MCF 10A (cell line): ENCODE measurements at regions not wholly inside any gene's neighbourhood (a gene's known extent, or its start where the extent isn't known, plus 50 kb on each side); places are given as distances from the start of the nearest gene placed in this dataset.

Experiments used
- BruUV-seq: library from RNA; stranded (reverse); fragments of 400-500 nt; replicated peaks from 2 replicates; lab custom pipeline; 2021; lab: Mats Ljungman, UMichigan
- CTCF ChIA-PET: fragments of 300-600 bp; sonication (Branson Sonifier 250); formaldehyde crosslinking; extraction: SDS; loops from one replicate; lab custom pipeline; 2021; ENCODE audit warnings: antibody characterized with exemption, inconsistent platforms; lab: Yijun Ruan, JAX
- POLR2A ChIA-PET: fragments of 300-600, 350-650 bp; sonication (Branson Sonifier 250); formaldehyde crosslinking; extraction: SDS; loops from one replicate; lab custom pipeline; 2020; ENCODE audit warnings: antibody characterized with exemption, inconsistent platforms; lab: Yijun Ruan, JAX
- DNase-seq: peaks from one replicate; pipeline ENCODE4 v3.0.0-alpha.2; 2018; ENCODE audit not compliant: unreplicated experiment
- H3K27ac Mint-ChIP-seq: one replicate; pipeline ENCODE4 v1.8.0; 2022; ENCODE audit warnings: mild to moderate bottlenecking, low read depth, mixed read lengths; ENCODE audit not compliant: unreplicated experiment
- H3K27me3 Mint-ChIP-seq: one replicate; pipeline ENCODE4 v1.8.0; 2022; ENCODE audit warnings: mixed read lengths; ENCODE audit not compliant: insufficient read depth, unreplicated experiment
- H3K36me3 Mint-ChIP-seq: one replicate; pipeline ENCODE4 v1.8.0; 2022; ENCODE audit warnings: mild to moderate bottlenecking, moderate library complexity, mixed read lengths; ENCODE audit not compliant: insufficient read depth, unreplicated experiment
- H3K4me1 Mint-ChIP-seq: one replicate; pipeline ENCODE4 v1.8.0; 2022; ENCODE audit warnings: mixed read lengths; ENCODE audit not compliant: insufficient read depth, unreplicated experiment
- H3K4me3 Mint-ChIP-seq: one replicate; pipeline ENCODE4 v1.8.0; 2022; ENCODE audit warnings: mild to moderate bottlenecking, moderate library complexity, mixed read lengths; ENCODE audit not compliant: unreplicated experiment
- H3K9me3 Mint-ChIP-seq: one replicate; pipeline ENCODE4 v1.8.0; 2022; ENCODE audit warnings: mixed read lengths; ENCODE audit not compliant: unreplicated experiment
- CTCF ChIP-seq: fragments of 200-600 bp; IDR thresholded peaks from one replicate; pipeline ENCODE4 v1.8.0; 2022; ENCODE audit warnings: antibody characterized with exemption, mild to moderate bottlenecking; ENCODE audit not compliant: unreplicated experiment
- intact Hi-C: fragments of 100-400 bp; cut with micrococcal nuclease; formaldehyde crosslinking; loops from 2 replicates; pipeline ENCODE4 v1.14.1; 2022

- no peak overlapping the region for H3K4me3 Mint-ChIP-seq
- BruUV-seq, result no TSS peak
- intact Hi-C loops, result no loop called here
- TF ChIP-seq CTCF, result no peak
- POLR2A ChIA-PET, result no interaction called here
- no peak for DNase-seq
- no peaks in the 10 kb centered on the region for H3K36me3 Mint-ChIP-seq
- H3K27me3 Mint-ChIP-seq, result no peaks in the 10 kb centered on the region
- no peaks in the 10 kb centered on the region for H3K9me3 Mint-ChIP-seq
- H3K4me1 Mint-ChIP-seq, result no peaks in the 10 kb centered on the region
- no peak overlapping the region for H3K27ac Mint-ChIP-seq
- CTCF ChIA-PET, result no interaction called here
These were observed 186.2 kb downstream of the SNAPC1 start for GRCh38 chr14:61948376-61948775.

GRCh38 chr14:61950340-61950739 lies 188.1 kb downstream of the SNAPC1 start:
- TF ChIP-seq CTCF, result no peak
- no peaks in the 10 kb centered on the region for H3K4me1 Mint-ChIP-seq
- no peaks in the 10 kb centered on the region for H3K27me3 Mint-ChIP-seq
- peaks cover 4% of the 10 kb centered on the region for H3K9me3 Mint-ChIP-seq
- no peak overlapping the region for H3K27ac Mint-ChIP-seq
- ChIA-PET CTCF (no interaction called here), POLR2A (no interaction called here)
- intact Hi-C loops, result no loop called here
- no peak for DNase-seq
- no peaks in the 10 kb centered on the region for H3K36me3 Mint-ChIP-seq
- H3K4me3 Mint-ChIP-seq, result no peak overlapping the region
- BruUV-seq, result no TSS peak

- Mint-ChIP-seq H3K27ac (no peak overlapping the region), H3K4me3 (no peak overlapping the region), H3K27me3 (no peaks in the 10 kb centered on the region), H3K4me1 (no peaks in the 10 kb centered on the region), H3K9me3 (peaks cover 30% of the 10 kb centered on the region), H3K36me3 (no peaks in the 10 kb centered on the region)
- intact Hi-C loops, result no loop called here
- ChIA-PET POLR2A (no interaction called here), CTCF (no interaction called here)
- no peak for TF ChIP-seq CTCF
- DNase-seq, result no peak
- BruUV-seq, result no TSS peak
These were observed 191.4 kb downstream of the SNAPC1 start for GRCh38 chr14:61953602-61954001.

GRCh38 chr14:61954306-61954705 lies 192.1 kb downstream of the SNAPC1 start:
- POLR2A ChIA-PET, result interaction anchor here (1.1 kb wide), 1 partner anchor 11 kb away, joined by 3 read pairs; no protein-coding TSS in a partner anchor

More at GRCh38 chr14:61954306-61954705, 192.1 kb downstream of the SNAPC1 start:
- no TSS peak for BruUV-seq
- peaks cover 38% of the 10 kb centered on the region for H3K9me3 Mint-ChIP-seq
- H3K36me3 Mint-ChIP-seq, result no peaks in the 10 kb centered on the region
- no peak for TF ChIP-seq CTCF
- H3K4me1 Mint-ChIP-seq, result no peaks in the 10 kb centered on the region
- no peak overlapping the region for H3K4me3 Mint-ChIP-seq
- intact Hi-C loops, result no loop called here
- no peak overlapping the region for H3K27ac Mint-ChIP-seq
- no peaks in the 10 kb centered on the region for H3K27me3 Mint-ChIP-seq
- CTCF ChIA-PET, result no interaction called here
- DNase-seq, result no peak
